GM06990 (cell line): ENCODE measurements at regions not wholly inside any gene's neighbourhood (a gene's known extent, or its start where the extent isn't known, plus 50 kb on each side); places are given as distances from the start of the nearest gene placed in this dataset.

Experiments
- DNase-seq: peaks from one replicate; pipeline ENCODE4 v3.0.0-alpha.2; 2011; ENCODE audit not compliant: insufficient read length; ENCODE audit errors: extremely low read depth
- H3K27me3 ChIP-seq: replicated peaks from 2 replicates; pipeline ENCODE4 v1.6.0; 2011; ENCODE audit warnings: low read length; ENCODE audit not compliant: control insufficient read depth, insufficient read depth
- H3K36me3 ChIP-seq: 2 replicates; pipeline ENCODE4 v1.5.1; 2011; ENCODE audit warnings: low read length; ENCODE audit not compliant: control insufficient read depth, insufficient read depth
- H3K4me3 ChIP-seq: replicated peaks from 2 replicates; pipeline ENCODE4 v1.5.1; 2011; ENCODE audit warnings: low read depth, mild to moderate bottlenecking, control low read depth, low read length
- CTCF ChIP-seq: IDR thresholded peaks from 2 replicates; pipeline ENCODE4 v1.5.1; 2011; ENCODE audit warnings: low read length, control low read depth, mild to moderate bottlenecking, inconsistent platforms; ENCODE audit not compliant: insufficient read depth, poor library complexity, severe bottlenecking

- TF ChIP-seq CTCF, result no peak
- Histone ChIP-seq H3K4me3 (no peak overlapping the region), H3K36me3 (no peaks in the 10 kb centered on the region)
Observed at GRCh38 chr6:170107606-170108222, 183.2 kb downstream of the DLL1 start.

GRCh38 chr6:170106906-170107525 is 183.9 kb downstream of the DLL1 start:
- no peak for TF ChIP-seq CTCF
- no peak for DNase-seq
- no peaks in the 10 kb centered on the region for H3K27me3 ChIP-seq
- H3K36me3 ChIP-seq, result no peaks in the 10 kb centered on the region
- H3K4me3 ChIP-seq, result no peak overlapping the region

More at GRCh38 chr6:170107606-170108222, 183.2 kb downstream of the DLL1 start:
- DNase-seq, result no peak
- no peaks in the 10 kb centered on the region; the same call in 1 of the 2 replicates for H3K27me3 ChIP-seq

- no peaks in the 10 kb centered on the region for H3K27me3 ChIP-seq
- DNase-seq, result no peak
- TF ChIP-seq CTCF, result no peak
Observed at GRCh38 chr6:170102582-170103481, 188.0 kb downstream of the DLL1 start.

GRCh38 chr6:170102038-170102437 is 188.8 kb downstream of the DLL1 start:
- no peak overlapping the region for H3K4me3 ChIP-seq
- no peak for TF ChIP-seq CTCF
- no peaks in the 10 kb centered on the region for H3K36me3 ChIP-seq
- DNase-seq, result no peak
- no peaks in the 10 kb centered on the region for H3K27me3 ChIP-seq

More at GRCh38 chr6:170102582-170103481, 188.0 kb downstream of the DLL1 start:
- Histone ChIP-seq H3K4me3 (no peak overlapping the region), H3K36me3 (no peaks in the 10 kb centered on the region)

- no peak for TF ChIP-seq CTCF
- no peaks in the 10 kb centered on the region for H3K27me3 ChIP-seq
- DNase-seq, result no peak
Observed at GRCh38 chr6:170101281-170102035, 189.4 kb downstream of the DLL1 start.

More at GRCh38 chr6:170101281-170102035, 189.4 kb downstream of the DLL1 start:
- Histone ChIP-seq H3K36me3 (no peaks in the 10 kb centered on the region), H3K4me3 (no peak overlapping the region)
